ENCODE measurements at regions not wholly inside any gene's neighbourhood (a gene's known extent, or its start where the extent isn't known, plus 50 kb on each side); places are given as distances from the start of the nearest gene placed in this dataset.

DNA sequence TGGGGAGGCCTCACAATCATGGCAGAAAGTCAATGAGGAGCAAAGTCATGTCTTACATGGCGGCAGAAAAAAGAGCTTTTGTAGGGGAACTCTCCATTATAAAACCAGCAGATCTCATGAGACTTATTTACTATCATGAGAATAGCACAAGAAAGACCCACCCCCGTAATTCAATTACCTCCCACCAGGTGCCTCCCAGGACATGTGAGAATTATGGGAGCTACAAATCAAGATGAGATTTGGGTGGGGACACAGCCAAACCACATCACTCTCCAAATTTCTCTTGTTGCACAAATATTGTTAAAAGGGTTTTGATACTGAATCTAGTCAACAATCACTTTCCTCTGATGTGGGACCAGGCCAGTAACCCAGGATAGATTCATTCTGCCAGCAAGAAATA is 1176.1 kb downstream of the CDH9 start:
- H3K27me3 Mint-ChIP-seq = no peaks in the 10 kb centered on the region
- H3K79me2 ChIP-seq (ENCODE audit: control insufficient read depth, insufficient read depth, low read length) = no peaks in the 10 kb centered on the region
- no peaks in the 10 kb centered on the region for H3K36me3 ChIP-seq (replicated peaks in 1 of 2; ENCODE audit: control extremely low read depth in 1 of 2, control insufficient read depth in 1 of 2, extremely low read depth in 1 of 2, insufficient read depth in 2 of 2, low read length in 1 of 2)
- H3K27ac Mint-ChIP-seq = no peak overlapping the region
- no peaks in the 10 kb centered on the region for H3K27me3 ChIP-seq (replicated peaks in 1 of 4; ENCODE audit: control extremely low read depth in 1 of 4, control insufficient read depth in 3 of 4, insufficient read depth in 4 of 4, low read length in 3 of 4)
- H3K9me3 ChIP-seq (ENCODE audit: control extremely low read depth in 1 of 3, control insufficient read depth in 2 of 3, insufficient read depth in 1 of 3, low read length in 2 of 3) = peaks cover 0 to 7% (median 0%) of the 10 kb centered on the region in 3 donors
- ATAC-seq (ENCODE audit: low read depth) (no peak), DNase-seq (no peak)
- peaks cover 7% of the 10 kb centered on the region for H3K9me3 Mint-ChIP-seq (ENCODE audit: insufficient read depth)
- H3K9ac ChIP-seq (ENCODE audit: low read length) = no peak overlapping the region
- no peak overlapping the region for H3K4me3 ChIP-seq (ENCODE audit: control extremely low read depth in 1 of 5, extremely low read depth in 1 of 5, insufficient read depth in 1 of 5, low read depth in 2 of 5, low read length in 4 of 5)
- no peaks in the 10 kb centered on the region for H3K4me1 ChIP-seq (ENCODE audit: control insufficient read depth in 2 of 2, insufficient read depth in 2 of 2, low read length in 2 of 2)
- no peaks in the 10 kb centered on the region for H3K4me1 Mint-ChIP-seq
- no peaks in the 10 kb centered on the region for H4K20me1 ChIP-seq (ENCODE audit: control insufficient read depth, insufficient read depth, low read length, poor library complexity, severe bottlenecking)
- CTCF ChIA-PET = no interaction called here
- 100% methylated on average over 1 of the region's 2 CpGs for WGBS (ENCODE audit: insufficient coverage)
- POLR2A ChIA-PET = no interaction called here
- H3K27ac ChIP-seq (ENCODE audit: low read length in 2 of 2) = no peak overlapping the region
- no peak overlapping the region for H3K4me3 Mint-ChIP-seq
- TF ChIP-seq EZH2 (IDR thresholded peaks at IDR 0.05; ENCODE audit: borderline replicate concordance, insufficient read depth, low read depth, low read length, poor library complexity, severe bottlenecking) (no peak), CTCF (IDR thresholded peaks at IDR 0.05) (no peak)
- H2AFZ ChIP-seq (ENCODE audit: insufficient read depth, low read depth, low read length, poor library complexity, severe bottlenecking) = no peak overlapping the region
- H3K4me2 ChIP-seq (replicated peaks; ENCODE audit: low read depth, low read length, poor library complexity, severe bottlenecking) = no peak overlapping the region
- intact Hi-C loops (cut with micrococcal nuclease) = no loop called here

DNA sequence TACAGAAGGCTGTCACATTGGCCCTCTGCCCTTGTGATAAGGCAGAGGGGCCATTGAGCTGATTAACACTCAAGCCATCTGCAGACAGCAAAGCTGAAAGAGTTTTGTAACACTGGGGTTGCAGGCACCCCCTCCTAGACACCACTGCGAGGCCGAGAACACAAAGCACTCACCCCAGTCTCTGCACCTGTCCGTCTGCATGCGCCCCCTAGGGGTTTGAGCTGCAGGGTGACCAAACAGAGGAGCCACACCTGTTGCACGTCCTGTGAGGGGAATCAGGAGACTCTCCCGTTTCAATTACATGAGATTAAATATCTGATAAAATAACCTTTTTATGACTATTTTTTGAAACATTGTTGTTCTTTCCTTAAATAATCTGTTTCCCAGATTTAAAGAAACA is 1180.4 kb downstream of the CDH9 start:
- intact Hi-C loops (cut with micrococcal nuclease) = no loop called here
- Histone ChIP-seq H3K36me3 (replicated peaks in 1 of 2; ENCODE audit: control extremely low read depth in 1 of 2, control insufficient read depth in 1 of 2, extremely low read depth in 1 of 2, insufficient read depth in 2 of 2, low read length in 1 of 2) (no peaks in the 10 kb centered on the region), H3K9ac (ENCODE audit: low read length) (no peak overlapping the region), H2AFZ (ENCODE audit: insufficient read depth, low read depth, low read length, poor library complexity, severe bottlenecking) (no peak overlapping the region), H3K27ac (ENCODE audit: low read length in 2 of 2) (no peak overlapping the region), H4K20me1 (ENCODE audit: control insufficient read depth, insufficient read depth, low read length, poor library complexity, severe bottlenecking) (no peaks in the 10 kb centered on the region), H3K4me3 (ENCODE audit: control extremely low read depth in 1 of 5, extremely low read depth in 1 of 5, insufficient read depth in 1 of 5, low read depth in 2 of 5, low read length in 4 of 5) (no peak overlapping the region), H3K4me2 (replicated peaks; ENCODE audit: low read depth, low read length, poor library complexity, severe bottlenecking) (no peak overlapping the region), H3K27me3 (replicated peaks in 1 of 4; ENCODE audit: control extremely low read depth in 1 of 4, control insufficient read depth in 3 of 4, insufficient read depth in 4 of 4, low read length in 3 of 4) (no peaks in the 10 kb centered on the region), H3K9me3 (ENCODE audit: control extremely low read depth in 1 of 3, control insufficient read depth in 2 of 3, insufficient read depth in 1 of 3, low read length in 2 of 3) (peaks cover 0 to 11% (median 0%) of the 10 kb centered on the region in 3 donors), H3K4me1 (ENCODE audit: control insufficient read depth in 2 of 2, insufficient read depth in 2 of 2, low read length in 2 of 2) (no peaks in the 10 kb centered on the region), H3K79me2 (ENCODE audit: control insufficient read depth, insufficient read depth, low read length) (no peaks in the 10 kb centered on the region)
- Mint-ChIP-seq H3K4me1 (no peaks in the 10 kb centered on the region), H3K9me3 (ENCODE audit: insufficient read depth) (peaks cover 5% of the 10 kb centered on the region), H3K27ac (no peak overlapping the region), H3K27me3 (no peaks in the 10 kb centered on the region), H3K4me3 (no peak overlapping the region)
- 85% methylated on average over 3 of the region's 6 CpGs for WGBS (ENCODE audit: insufficient coverage)
- ChIA-PET CTCF (no interaction called here), POLR2A (no interaction called here)
- TF ChIP-seq EZH2 (IDR thresholded peaks at IDR 0.05; ENCODE audit: borderline replicate concordance, insufficient read depth, low read depth, low read length, poor library complexity, severe bottlenecking) (no peak), CTCF (IDR thresholded peaks at IDR 0.05) (no peak)
- DNase-seq = no peak
- no peak for ATAC-seq (ENCODE audit: low read depth)

All from B cell (primary cell).